ENCODE measurements at regions not wholly inside any gene's neighbourhood (a gene's known extent, or its start where the extent isn't known, plus 50 kb on each side); places are given as distances from the start of the nearest gene placed in this dataset.
"Not testable (repeated sequence)": the region's sequence is repeated elsewhere in the genome, so short reads cannot be mapped to it uniquely, and the experiment has no call there.

DNA sequence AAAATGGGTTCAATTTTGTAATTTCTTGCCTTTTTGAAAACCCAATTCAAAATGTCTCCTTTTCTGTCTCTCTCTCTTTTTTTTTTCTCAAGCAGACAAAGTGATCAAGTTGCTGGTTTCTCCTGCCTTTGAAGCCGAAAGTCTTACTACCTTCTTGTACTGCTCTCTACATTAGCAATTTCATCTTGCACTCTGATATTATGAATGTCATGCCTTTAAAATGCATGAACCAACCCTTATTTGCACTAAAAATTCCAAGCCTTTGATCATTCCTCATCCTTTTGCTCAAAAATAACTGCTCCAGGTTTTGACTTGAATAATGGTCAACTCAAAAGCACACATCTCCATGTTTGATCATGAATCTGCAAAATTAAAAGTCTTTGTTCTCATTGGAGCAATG is 125.2 kb downstream of the CETN3 start:
- DNase-seq: no peak

DNA sequence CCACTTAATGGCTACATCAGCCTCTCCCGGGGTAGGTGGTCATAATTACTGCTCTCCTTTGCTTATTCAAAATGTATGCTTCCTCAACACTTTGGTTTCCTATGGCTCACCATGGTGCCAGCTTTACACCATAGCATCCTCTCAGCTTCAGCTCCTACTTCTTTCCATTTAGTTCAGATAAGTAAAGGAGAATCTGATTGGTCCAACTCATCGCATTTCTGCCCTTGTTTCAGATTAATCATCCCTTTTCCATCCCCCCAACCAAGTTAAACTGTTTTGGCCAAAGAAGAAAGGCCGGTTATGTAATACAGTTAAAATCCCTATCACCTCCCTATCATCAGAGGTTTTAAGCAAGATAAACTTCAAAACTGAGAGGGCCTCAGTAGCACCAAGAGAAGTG is 130.5 kb downstream of the CETN3 start:
- no peak for DNase-seq

DNA sequence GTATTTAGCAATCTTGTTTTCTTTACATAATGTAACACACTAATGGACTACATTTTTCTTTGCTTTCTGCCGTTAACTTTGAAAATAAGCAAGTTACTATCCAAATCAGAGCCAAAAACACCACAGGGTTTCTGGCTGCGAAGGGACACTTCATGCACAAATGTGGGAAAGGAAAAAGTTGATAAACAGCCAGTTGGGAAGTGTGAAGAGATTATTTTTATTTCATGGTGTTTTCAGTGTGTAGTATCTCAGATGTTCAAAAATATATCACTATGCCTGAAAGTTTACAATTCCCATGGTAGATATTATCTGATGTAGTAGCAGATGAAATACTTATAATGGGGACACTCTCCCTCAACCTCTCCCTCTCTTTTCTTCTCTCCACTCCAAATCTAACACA is 135.3 kb downstream of the CETN3 start:
- DNase-seq: no peak

DNA sequence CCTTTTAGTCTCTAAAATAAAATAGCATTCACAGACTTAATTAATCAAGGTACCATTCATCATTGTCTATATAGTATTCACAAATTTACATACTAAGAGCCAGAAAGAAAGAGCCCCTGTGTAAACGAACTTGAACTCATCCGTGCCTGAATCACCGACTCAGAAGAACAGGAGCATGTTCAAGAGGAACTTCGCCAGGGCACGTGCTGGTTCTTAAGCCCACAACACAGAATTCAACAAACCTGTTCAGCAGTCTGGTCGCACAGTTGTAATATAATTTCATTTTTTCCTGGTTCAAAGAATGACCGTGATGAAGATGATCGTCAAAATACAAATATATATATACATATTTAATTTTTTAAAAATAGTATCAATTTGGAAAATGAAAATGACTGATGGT is 141.9 kb downstream of the CETN3 start:
- DNase-seq: no peak

DNA sequence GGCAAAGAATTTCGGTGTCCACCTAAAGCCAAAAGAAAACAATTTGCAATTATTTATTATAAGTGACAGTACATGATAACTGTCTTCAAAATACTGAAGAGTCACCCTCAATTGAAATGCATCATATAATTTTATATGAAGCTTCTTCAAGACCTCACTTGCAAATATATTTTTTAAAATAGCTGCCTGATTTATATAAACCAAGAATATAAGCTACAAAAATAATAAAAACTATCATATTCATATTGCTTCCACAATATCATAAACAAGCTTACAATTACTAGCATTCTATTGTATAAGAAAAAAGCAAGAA is 144.1 kb downstream of the CETN3 start:
- DNase-seq: no peak

DNA sequence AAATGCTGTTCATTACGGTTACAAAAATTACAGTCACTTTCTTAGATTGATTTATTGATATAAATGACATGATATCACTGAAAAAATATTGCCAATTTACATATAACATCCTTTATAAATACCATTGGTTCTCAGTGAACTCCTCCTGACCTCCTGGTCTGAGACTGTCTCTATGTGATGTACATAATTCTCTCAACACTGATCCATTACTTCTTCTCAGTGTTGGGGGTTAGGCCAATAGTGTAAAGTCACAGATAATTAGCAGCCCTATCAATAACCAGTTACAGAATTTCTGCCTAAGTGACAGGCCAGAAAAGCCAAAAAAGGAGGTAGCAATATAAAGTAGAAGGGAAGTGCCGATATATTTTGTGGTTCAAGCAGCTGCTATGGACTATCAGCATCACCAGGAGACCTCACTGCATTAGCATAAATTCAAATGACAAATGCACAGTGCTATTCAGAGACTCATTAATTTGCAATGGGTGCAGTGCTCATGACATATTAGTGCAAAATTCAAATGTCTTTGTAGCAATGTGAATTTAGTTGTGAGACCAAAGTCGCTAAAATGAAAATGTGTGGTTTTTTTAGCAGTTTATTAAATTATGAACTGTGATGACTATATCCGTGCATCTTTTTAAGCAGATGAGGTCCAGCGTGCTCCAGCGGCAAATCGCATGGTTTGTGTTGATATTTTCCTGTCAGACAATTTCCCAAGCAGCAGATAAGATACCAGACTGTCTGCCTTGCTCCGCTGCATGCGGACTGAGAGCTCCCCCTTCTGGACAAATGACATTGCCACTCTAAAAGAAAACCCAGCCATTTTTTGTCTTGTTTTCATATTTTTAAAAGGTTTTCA is 144.6 kb downstream of the CETN3 start:
- peak; percentile 50 for DNase-seq

DNA sequence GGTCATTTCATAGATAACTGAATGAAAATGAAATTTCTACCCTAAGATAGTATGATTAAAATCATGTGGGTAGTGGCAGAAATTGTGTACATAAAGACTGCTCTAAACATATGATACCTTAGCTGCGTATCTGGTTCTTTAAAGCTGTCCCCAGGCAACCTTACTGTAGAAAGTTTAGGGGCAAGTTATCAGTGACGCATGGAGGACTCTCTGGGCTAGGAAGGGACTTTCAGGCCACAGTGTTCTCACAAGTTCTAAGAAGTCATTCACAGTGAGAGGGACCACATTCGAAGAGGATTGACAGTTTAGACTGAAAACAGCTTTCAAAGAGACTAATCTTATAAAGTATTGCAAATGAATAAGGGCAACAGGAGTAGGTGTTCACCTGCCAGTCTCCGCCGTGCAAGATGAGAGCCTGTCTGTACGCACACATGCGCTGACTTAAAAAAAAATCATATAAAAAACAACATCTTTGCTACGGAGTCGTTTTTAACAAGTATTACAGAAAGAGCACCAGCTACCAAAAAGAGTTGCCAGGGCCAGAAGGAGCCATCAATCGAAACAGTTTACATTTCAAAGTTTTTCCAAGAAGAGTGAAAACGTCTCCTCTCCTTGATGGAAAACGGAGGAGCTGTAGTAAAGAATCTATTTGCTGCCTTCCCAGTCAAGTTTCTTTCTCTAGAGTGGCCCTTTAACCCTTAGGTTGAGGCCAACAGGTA is 146.3 kb downstream of the CETN3 start:
- DNase-seq: no peak

DNA sequence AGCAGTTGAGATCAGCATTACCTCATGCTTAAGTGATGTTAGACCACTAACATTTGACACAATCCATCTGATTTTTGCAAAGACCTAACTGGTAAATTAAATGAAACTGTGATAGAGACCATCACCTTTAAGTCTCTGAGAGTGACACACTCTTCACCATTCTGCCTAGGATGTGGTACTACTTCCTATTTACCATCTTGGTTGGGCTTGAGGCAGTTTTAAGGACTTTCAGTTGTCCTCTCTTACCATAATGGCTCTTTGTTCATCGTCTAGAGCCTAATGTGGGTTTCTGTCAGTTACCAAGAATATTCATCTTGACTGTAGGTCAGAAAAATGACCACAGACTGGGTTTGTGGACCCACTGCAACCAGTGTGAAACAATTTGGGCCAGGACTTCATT is 158.1 kb downstream of the CETN3 start:
- DNase-seq: no peak

DNA sequence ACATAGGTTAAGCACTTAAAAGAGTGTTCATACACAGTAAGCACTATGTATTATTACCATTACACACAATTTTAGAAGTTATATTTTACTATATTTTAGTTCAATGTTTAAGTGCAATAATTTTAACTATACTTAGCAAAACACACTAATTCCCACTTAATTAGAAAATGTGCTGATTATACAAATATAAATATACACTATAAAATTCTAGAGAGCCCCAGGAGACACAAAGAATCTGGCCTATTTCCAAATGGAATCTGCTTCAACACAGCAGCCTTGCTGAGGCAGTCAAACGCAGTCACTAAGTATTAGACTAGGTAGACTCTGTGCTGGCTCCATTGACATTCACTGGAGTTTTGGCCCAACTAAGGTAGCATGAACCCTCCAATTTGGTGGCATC is 160.9 kb downstream of the CETN3 start:
- no peak for DNase-seq

DNA sequence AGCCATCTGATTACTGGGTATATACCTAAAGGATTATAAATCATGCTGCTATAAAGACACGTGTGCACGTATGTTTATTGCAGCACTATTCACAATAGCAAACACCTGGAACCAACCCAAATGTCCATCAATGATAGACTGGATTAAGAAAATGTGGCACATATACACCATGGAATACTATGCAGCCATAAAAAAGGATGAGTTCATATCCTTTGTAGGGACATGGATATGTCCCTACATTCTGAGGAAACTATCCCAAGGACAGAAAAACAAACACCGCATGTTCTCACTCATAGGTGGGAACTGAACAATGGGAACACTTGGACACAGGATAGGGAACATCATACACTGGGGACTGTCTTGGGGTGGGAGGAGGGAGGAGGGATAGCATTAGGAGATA is 165.7 kb downstream of the CETN3 start:
- DNase-seq: not testable (repeated sequence)

DNA sequence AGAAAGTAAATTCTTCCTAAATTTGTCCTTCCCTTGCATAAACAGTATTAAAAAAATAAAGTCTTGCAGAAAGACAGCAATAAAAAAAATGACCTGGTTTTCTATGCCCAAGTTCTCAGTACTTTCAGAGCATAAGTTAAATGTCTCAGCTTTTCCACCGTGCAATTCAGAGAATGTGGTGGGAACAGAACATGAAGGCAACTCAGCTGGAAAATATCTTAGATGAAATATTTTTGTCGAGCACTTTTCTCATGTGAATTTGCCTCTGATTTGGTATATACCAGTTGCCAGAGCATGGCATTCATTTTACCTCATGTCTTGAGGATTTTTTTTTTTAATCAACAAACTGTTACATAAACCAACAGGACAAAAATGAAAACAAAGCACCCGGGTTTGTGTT is 176.1 kb downstream of the CETN3 start:
- DNase-seq: no peak

DNA sequence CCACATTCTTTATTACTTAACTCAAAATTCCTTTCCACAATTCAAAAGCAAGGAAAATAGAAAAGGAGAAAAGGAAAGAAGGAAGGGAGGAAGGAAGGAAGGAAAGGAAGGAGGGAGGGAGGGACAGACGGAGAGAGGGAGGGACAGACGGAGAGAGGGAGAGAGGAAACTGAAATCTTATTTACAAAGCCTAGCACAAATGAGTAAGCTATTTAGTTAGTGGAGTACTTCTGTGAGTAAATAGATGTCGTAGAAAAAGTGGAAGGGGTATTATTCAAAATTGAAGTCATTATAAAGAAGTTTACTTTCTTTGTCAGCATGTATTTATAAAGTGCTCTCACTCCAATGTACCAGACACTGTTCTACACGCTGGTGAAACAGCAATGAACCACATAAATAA is 177.9 kb downstream of the CETN3 start:
- DNase-seq: no peak

DNA sequence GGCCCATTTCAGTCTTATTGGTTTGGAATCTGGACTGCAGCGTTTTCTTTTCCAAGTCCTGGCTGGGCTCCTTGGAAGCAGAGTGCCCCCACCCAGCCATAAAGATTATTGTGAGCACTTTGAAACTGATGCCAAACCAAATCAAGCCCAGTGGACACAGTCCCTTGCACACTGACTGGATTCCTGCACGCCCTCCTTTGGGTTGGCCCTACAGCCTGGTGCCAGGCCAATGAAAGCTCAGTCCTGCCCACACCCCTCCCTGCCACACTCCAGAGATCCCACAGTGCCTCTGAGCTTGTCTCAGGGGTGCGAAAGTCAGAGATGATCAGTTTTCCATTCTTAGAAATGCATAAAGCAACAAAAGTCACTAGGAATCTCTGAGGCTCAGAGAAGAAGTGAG is 181.9 kb downstream of the CETN3 start:
- no peak for DNase-seq

DNA sequence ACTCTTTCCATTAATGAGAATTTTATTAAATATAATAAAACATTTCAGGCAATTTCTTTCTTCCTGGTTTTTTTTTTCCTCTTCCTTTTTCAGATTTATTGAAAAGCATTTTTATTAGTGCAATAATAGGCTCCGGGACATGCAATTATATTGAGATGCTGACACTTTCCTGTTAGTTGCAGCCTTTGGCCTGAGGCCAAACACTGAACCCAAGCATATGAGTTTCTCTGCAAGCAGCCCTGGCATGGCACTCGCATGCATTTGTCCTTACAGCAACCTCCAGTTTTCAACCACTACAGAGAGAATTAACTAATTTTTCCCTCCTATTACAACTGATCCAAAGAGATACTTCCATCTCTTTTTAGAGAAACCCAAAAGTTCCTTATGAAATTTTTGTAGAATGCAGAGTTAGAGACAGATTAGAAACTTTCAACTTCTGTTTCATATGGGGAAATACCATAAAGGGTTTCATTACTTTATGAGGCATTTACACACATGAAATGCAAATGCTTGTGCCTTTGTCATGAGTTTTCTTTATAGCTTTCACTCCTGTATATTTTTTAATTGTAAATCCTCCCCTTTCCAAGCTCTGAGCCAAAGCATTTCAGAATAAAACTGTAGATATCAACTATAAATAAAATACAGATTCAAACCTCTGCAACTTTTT is 183.0 kb downstream of the CETN3 start:
- no peak for DNase-seq

DNA sequence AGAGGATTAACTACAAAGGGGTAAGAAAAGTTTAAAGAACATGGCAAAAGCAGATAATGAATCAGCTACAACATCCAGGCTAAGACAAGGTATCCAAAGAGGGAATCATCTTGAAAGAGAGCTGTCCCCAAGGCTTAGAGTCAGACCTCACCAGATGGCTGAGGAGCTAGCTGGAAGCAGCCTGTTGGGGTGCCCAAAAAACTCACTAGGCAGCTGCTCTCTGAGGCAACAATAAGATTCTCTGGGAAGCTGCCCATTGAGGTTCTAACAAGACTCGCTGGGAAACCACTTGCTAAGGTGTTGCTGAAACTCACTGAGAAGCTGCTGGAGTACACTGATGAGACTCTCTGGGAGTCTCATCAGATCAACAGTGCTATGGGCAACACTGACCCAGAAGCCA is 185.2 kb downstream of the CETN3 start:
- no peak for DNase-seq

DNA sequence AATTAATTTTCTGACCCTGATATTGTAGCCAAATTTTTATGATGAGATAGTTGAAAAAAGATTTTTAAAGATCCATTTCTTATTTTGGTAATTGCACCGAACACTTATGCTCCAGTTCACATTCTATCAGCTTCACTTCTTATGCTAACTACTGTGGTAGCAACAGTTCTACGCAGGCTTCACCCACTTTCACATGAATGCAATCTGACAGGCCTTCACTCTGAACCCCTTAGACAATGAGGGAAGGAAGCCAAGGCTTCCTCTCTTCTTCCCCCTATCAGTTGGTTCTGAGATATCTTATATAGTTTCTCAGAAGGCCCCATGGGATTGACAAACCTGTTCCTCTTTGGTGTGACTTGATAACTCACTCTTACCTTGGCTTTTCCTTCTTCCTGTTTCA is 185.8 kb downstream of the CETN3 start:
- DNase-seq: no peak

DNA sequence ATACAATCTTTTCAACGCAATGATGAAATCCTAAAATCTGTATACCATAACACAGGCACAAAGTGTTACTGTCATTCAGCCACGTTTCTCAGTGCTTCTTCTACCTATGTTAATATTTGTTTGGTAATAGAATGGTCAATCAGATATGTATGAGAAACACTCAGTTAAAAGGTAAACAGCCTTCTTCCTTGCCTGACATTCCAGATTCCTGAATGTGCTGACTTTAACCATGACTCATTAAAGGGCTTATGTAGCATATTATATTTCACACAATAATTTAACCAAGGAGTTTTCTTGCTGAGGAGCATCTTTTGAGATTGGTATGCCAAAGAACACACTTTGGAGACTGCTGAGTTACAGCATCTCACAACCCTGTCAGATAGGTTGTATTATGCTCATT is 187.6 kb downstream of the CETN3 start:
- no peak for DNase-seq

DNA sequence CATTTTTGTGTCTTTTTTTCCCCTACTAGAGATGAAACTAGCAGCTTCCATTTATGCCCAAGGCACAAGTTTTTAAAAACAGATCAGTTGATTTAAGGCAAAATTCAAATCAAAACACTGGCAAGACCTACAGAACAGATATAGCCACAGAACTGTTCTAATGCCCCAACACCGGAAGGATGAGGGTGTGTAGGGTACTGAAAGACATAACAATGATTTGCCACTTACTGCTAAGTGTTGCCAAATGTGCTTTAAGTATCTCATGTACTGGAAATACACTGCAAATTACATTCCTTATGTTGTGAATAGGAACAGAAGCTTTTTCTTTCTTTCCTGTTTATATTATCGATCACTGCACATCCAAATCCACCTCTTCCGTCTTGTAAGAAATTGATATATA is 189.0 kb downstream of the CETN3 start:
- DNase-seq: no peak

DNA sequence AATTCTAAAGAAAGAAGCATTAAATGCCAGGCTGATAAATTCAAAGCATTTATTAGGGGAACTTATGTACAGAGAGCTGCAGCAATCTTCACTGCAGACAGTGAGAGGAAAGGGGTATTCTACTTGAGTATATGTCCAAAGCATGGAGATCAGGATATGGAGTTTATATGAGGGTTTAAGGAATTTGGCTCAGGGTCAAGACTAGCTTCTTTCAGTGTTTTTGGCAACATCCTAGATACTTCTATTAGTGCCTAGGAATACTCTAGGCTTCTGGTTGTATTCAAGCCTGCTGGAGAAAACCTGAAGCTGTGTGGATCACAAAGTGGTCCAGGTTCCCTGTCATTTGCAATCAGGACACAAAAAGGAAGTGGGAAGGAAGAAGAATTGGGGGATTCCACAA is 194.6 kb downstream of the CETN3 start:
- no peak for DNase-seq

DNA sequence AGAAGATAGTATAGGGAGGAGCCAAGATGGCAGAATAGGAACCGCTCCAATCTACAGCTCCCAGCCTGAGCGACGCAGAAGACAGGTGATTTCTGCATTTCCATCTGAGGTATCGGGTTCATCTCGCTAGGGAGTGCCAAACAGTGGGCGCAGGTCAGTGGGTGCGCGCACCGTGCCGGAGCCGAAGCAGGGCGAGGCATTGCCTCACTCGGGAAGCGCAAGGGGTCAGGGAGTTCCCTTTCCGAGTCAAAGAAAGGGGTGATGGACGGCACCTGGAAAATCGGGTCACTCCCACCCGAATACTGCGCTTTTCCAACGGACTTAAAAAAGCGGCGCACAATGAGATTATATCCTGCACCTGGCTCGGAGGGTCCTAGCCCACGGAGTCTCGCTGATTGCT is 201.2 kb downstream of the CETN3 start:
- DNase-seq: not testable (repeated sequence)

DNA sequence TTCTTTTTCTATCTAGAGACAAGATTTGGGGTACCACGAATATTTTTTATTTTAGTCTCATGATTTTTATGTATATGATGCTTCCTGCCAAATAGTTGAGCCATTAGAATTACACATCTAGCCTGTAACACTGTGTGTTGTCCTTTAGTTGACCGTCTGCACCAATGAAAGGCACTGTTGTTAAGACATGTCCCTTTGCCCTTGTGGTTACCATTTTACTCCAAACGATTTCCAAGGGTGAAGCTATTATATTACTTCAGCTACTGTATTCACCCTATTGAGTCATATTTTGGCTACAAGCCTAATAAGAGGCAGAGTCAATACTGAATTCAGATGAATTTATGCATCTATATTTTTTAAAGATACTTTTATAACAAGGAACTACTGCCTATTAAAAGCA is 207.6 kb downstream of the CETN3 start:
- DNase-seq: no peak

DNA sequence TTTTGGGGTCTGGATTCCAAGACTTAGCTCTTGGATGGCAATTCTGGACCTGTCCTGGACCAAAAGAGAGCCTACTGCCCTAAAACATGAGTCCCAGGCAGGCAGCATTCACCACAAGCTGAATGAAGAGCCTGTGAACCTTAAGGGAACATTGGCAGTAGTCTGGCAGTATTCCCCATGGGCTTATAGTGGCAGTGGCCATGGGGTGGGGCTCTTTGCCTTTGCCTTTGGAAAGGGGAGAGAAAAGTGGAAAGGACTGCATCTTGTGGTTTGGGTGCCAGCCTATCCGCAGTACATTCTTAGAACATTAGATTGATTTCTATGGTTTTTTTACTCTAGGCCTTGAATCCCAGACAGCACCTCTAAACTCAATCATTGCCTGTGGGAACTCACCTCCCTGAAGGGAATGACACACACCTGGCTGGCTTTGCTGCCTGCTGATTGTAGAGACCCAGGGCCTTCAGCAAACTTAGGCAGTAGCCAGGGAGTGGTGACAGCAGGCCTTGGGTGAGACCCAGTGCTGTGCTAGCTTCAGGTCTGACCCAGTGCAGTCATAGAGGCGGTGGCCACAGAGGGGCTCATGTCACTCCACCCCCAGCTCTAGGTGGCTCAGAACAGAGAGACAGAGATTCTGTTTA is 216.3 kb downstream of the CETN3 start:
- no peak for DNase-seq

DNA sequence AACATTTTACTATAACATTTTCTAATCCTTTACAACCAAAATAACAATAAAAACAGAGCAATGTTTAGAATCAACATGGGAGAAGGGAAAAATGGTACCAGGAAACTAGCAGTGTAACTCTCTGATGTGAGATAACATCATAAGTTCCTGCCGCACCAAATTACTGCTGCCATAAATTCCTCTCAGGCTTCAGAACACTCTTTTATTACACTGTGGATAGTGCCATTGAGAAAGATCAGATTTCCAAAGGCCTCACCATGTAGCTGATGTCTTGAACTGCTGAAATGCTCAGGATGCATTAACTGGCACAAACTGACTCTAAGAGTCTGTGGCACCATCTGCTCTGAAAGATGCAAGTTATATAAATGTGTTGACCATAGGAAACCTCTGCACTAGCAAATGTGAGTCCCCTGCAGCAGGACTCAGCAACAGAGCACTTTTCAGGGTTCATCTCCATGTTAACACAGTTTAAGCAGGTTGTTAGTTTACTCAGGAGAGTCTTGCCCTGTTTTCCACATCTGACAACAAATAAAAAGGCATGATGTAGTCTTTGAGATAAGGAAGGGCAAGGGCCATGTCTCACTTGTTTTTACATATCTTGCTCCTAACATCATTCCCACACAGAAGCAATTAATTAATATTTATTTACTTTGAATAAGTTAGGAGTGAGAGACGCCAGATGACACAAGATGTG is 218.1 kb downstream of the CETN3 start:
- no peak for DNase-seq

All from CD4-positive, alpha-beta T cell treated with Interleukin-17A for 1 hour (primary cell).